Endothelial cell of umbilical vein (primary cell): ENCODE measurements at regions not wholly inside any gene's neighbourhood (a gene's known extent, or its start where the extent isn't known, plus 50 kb on each side); places are given as distances from the start of the nearest gene placed in this dataset.

ENCODE experiments used
- BruUV-seq: library from RNA; stranded (reverse); fragments of 400-500 nt; replicated peaks from 2 replicates; lab custom pipeline; 2021; lab: Mats Ljungman, UMichigan
- CTCF ChIA-PET: fragments of 300-600, 350-600 bp; sonication (Branson Sonifier 250); formaldehyde crosslinking; loops from one replicate; lab custom pipeline; 2021; ENCODE audit warnings: antibody characterized with exemption, inconsistent platforms; lab: Charles Lee
- POLR2A ChIA-PET: fragments of 300-600, 350-600 bp; sonication (Branson Sonifier 250); formaldehyde crosslinking; loops from one replicate; lab custom pipeline; 2021; ENCODE audit warnings: antibody characterized with exemption, inconsistent platforms; lab: Charles Lee
- DNase-seq: peaks from one replicate; pipeline ENCODE4 v3.0.0-alpha.2; 2011; ENCODE audit warnings: low read depth, low spot score
- FAIRE-seq: peaks from 2 replicates; lab custom pipeline; 2011; peaks lifted over from hg19 to GRCh38; lab: Jason Lieb, UNC
- H2AFZ ChIP-seq: 2 replicates; pipeline ENCODE4 v1.6.0; 2012; ENCODE audit warnings: low read depth, low read length, control low read depth, inconsistent platforms
- H3K27ac ChIP-seq: 2 replicates; pipeline ENCODE4 v1.5.1; 2011; ENCODE audit warnings: low read depth, mild to moderate bottlenecking, control low read depth, low read length, moderate library complexity; ENCODE audit not compliant: insufficient read depth
- H3K27me3 ChIP-seq, 2 experiments: 2 replicates each; pipeline versions ENCODE4 v1.6.0 to v1.6.1; 2011; ENCODE audit warnings: low read length in 2 of 2, mixed read lengths in 1 of 2; ENCODE audit not compliant: control insufficient read depth in 2 of 2, insufficient read depth in 2 of 2
- H3K36me3 ChIP-seq, 2 experiments: 2 replicates in 1 of 2; 3 replicates in 1 of 2; pipeline ENCODE4 v1.5.1; 2011; ENCODE audit warnings: low read length in 2 of 2, mild to moderate bottlenecking in 1 of 2, moderate library complexity in 1 of 2; ENCODE audit not compliant: control insufficient read depth in 2 of 2, insufficient read depth in 2 of 2; ENCODE audit errors: extremely low read depth in 1 of 2
- H3K4me1 ChIP-seq: 3 replicates; pipeline ENCODE4 v1.5.1; 2011; ENCODE audit warnings: mild to moderate bottlenecking, low read length; ENCODE audit not compliant: control insufficient read depth, insufficient read depth; ENCODE audit errors: extremely low read depth
- H3K4me2 ChIP-seq: 2 replicates; pipeline ENCODE4 v1.6.1; 2011; ENCODE audit warnings: low read length, control low read depth, mixed read lengths; ENCODE audit not compliant: insufficient read depth
- H3K4me3 ChIP-seq, 3 experiments: fragments of 200-600 bp in 1 of 3; sonication (generic), shearing (Covaris generic) in 1 of 3; replicated peaks in 1 of 3; 2 replicates each; pipeline ENCODE4 v1.5.1; 2011 to 2016; ENCODE audit warnings: control low read depth in 3 of 3, low read length in 3 of 3, mild to moderate bottlenecking in 2 of 3, inconsistent platforms in 1 of 3, low read depth in 1 of 3, moderate library complexity in 1 of 3; ENCODE audit not compliant: insufficient read depth in 1 of 3
- H3K79me2 ChIP-seq: 2 replicates; pipeline ENCODE4 v1.6.0; 2012; ENCODE audit warnings: low read length, inconsistent platforms; ENCODE audit not compliant: control insufficient read depth, insufficient read depth
- H3K9ac ChIP-seq: replicated peaks from 2 replicates; pipeline ENCODE3; 2011; ENCODE audit warnings: low read length, control low read depth; ENCODE audit not compliant: insufficient read depth; ENCODE audit errors: extremely low read depth
- H3K9me1 ChIP-seq: replicated peaks from 3 replicates; pipeline ENCODE4 v1.6.0; 2011; ENCODE audit warnings: mild to moderate bottlenecking, low read length; ENCODE audit not compliant: control insufficient read depth, insufficient read depth; ENCODE audit errors: extremely low read depth
- H3K9me3 ChIP-seq: replicated peaks from 2 replicates; pipeline ENCODE4 v1.5.1; 2012; ENCODE audit warnings: low read length, inconsistent platforms; ENCODE audit not compliant: control insufficient read depth, insufficient read depth
- H4K20me1 ChIP-seq: replicated peaks from 2 replicates; pipeline ENCODE3; 2011; ENCODE audit warnings: mild to moderate bottlenecking, low read length; ENCODE audit not compliant: control insufficient read depth, insufficient read depth; ENCODE audit errors: extremely low read depth
- EZH2 ChIP-seq: IDR thresholded peaks from 2 replicates; pipeline ENCODE4 v1.6.1; 2012; ENCODE audit warnings: borderline replicate concordance, low read depth, mild to moderate bottlenecking, moderate library complexity, low read length, inconsistent platforms; ENCODE audit not compliant: severe bottlenecking
- FOS ChIP-seq: IDR thresholded peaks from 2 replicates; pipeline ENCODE4 v1.6.1; 2011; ENCODE audit warnings: mild to moderate bottlenecking, low read length, moderate library complexity, borderline replicate concordance; ENCODE audit not compliant: insufficient read depth
- GATA2 ChIP-seq: IDR thresholded peaks from 2 replicates; pipeline ENCODE4 v1.7.0; 2011; ENCODE audit warnings: low read depth, mild to moderate bottlenecking, moderate library complexity, mixed read lengths, low read length; ENCODE audit not compliant: insufficient read length, insufficient read depth
- JUN ChIP-seq: IDR thresholded peaks from 2 replicates; pipeline ENCODE4 v1.6.1; 2011; ENCODE audit warnings: borderline replicate concordance, low read depth; ENCODE audit not compliant: insufficient read length, insufficient read depth
- MYC ChIP-seq: IDR thresholded peaks from one replicate; pipeline ENCODE4 v1.6.1; 2011; ENCODE audit warnings: mild to moderate bottlenecking, low read depth, low read length
- POLR2A ChIP-seq: IDR thresholded peaks from 2 replicates; pipeline ENCODE4 v1.6.1; 2012; ENCODE audit warnings: low read depth, mild to moderate bottlenecking, control low read depth, low read length
- POLR2AphosphoS5 ChIP-seq: IDR thresholded peaks from 2 replicates; pipeline ENCODE4 v1.6.1; 2012; ENCODE audit warnings: low read depth, mild to moderate bottlenecking, control low read depth, low read length, moderate library complexity; ENCODE audit not compliant: insufficient read depth
- dilution Hi-C: fragments of 300-500 bp; cut with MboI; formaldehyde crosslinking; loops from one replicate; pipeline ENCODE4 v1.15.0; 2019; ENCODE audit warnings: low sequenced_read_pairs; ENCODE audit not compliant: extremely low pct_ligation_motif_present
- intact Hi-C: fragments of 100-400 bp; cut with micrococcal nuclease; formaldehyde crosslinking; loops from one replicate; pipeline ENCODE4 v1.10.0; 2022
- TF ChIP-seq, protein P1 (sequence below), 2 donors: IDR thresholded peaks; 1 replicate in 1 of 2; 2 replicates in 1 of 2; pipeline ENCODE4 v1.5.1; 2011; ENCODE audit warnings: low read length in 2 of 2, mild to moderate bottlenecking in 2 of 2, moderate library complexity in 2 of 2, control low read depth in 1 of 2, inconsistent platforms in 1 of 2, low read depth in 1 of 2; ENCODE audit not compliant: insufficient read depth in 1 of 2; ENCODE audit errors: extremely low read depth in 1 of 2
- TF ChIP-seq, protein P2 (sequence below): IDR thresholded peaks from 2 replicates; pipeline ENCODE4 v1.6.1; 2011; ENCODE audit not compliant: insufficient read depth, insufficient read length

DNA sequence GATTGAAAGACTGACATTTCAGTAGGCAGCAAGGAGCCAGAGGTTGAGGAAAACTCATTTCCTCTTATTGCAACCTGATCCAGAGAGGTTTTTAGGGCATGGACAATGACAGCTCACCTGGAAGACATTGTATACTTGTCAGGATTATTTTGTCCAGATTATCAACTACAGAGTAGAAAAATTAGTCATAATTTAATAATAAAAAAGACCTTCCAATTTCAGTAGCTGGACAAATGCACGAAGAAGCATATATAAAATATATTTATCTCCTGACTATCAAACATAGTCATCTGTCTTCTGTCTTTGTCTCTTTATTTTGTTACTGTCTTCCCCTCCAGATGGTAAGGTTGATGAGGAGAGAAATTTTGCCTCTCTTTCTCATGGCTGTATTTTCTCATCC is 330.6 kb upstream of the RAG2 start:
- Histone ChIP-seq H3K36me3 (no peaks in the 10 kb centered on the region), H3K9me3 (no peaks in the 10 kb centered on the region), H4K20me1 (no peaks in the 10 kb centered on the region), H3K9me1 (no peaks in the 10 kb centered on the region), H2AFZ (no peak overlapping the region), H3K27me3 (no peaks in the 10 kb centered on the region), H3K4me3 (no peak overlapping the region), H3K4me2 (no peak overlapping the region), H3K4me1 (no peaks in the 10 kb centered on the region), H3K27ac (no peak overlapping the region), H3K9ac (no peak overlapping the region), H3K79me2 (no peaks in the 10 kb centered on the region)
- dilution Hi-C loops: no loop called here
- POLR2A ChIA-PET: no interaction called here
- CTCF ChIA-PET: no interaction called here
- DNase-seq (no peak), FAIRE-seq (no peak)
- TF ChIP-seq GATA2 (no peak), EZH2 (no peak), JUN (no peak), FOS (no peak), MYC (no peak), POLR2AphosphoS5 (no peak), POLR2A (no peak)
- TF ChIP-seq, protein P1, sequence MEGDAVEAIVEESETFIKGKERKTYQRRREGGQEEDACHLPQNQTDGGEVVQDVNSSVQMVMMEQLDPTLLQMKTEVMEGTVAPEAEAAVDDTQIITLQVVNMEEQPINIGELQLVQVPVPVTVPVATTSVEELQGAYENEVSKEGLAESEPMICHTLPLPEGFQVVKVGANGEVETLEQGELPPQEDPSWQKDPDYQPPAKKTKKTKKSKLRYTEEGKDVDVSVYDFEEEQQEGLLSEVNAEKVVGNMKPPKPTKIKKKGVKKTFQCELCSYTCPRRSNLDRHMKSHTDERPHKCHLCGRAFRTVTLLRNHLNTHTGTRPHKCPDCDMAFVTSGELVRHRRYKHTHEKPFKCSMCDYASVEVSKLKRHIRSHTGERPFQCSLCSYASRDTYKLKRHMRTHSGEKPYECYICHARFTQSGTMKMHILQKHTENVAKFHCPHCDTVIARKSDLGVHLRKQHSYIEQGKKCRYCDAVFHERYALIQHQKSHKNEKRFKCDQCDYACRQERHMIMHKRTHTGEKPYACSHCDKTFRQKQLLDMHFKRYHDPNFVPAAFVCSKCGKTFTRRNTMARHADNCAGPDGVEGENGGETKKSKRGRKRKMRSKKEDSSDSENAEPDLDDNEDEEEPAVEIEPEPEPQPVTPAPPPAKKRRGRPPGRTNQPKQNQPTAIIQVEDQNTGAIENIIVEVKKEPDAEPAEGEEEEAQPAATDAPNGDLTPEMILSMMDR (IDR thresholded peaks at IDR 0.05; ENCODE audit: extremely low read depth in 1 of 2, insufficient read depth in 1 of 2, low read depth in 1 of 2, low read length in 2 of 2): no peak
- TF ChIP-seq, protein P2, sequence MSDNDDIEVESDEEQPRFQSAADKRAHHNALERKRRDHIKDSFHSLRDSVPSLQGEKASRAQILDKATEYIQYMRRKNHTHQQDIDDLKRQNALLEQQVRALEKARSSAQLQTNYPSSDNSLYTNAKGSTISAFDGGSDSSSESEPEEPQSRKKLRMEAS: no peak
- no TSS peak for BruUV-seq
- intact Hi-C loops: no loop called here
